Suprapubic skin (tissue), 3 donors: ENCODE measurements at regions not wholly inside any gene's neighbourhood (a gene's known extent, or its start where the extent isn't known, plus 50 kb on each side); places are given as distances from the start of the nearest gene placed in this dataset.

Experiments used
- CTCF ChIP-seq, 2 donors: fragments of 200-600 bp in 1 of 2; fragments of 450-650 bp in 1 of 2; sonication (generic) in 1 of 2; IDR thresholded peaks; one replicate each; pipeline ENCODE4 v1.5.1; 2016 to 2019; ENCODE audit warnings: antibody characterized with exemption in 2 of 2, mild to moderate bottlenecking in 1 of 2, moderate library complexity in 1 of 2
- EP300 ChIP-seq: sonication (generic); formaldehyde crosslinking; IDR thresholded peaks from one replicate; pipeline ENCODE4 v1.6.1; 2017; ENCODE audit warnings: antibody characterized with exemption
- POLR2A ChIP-seq, 2 donors: fragments of 450-650 bp; IDR thresholded peaks; one replicate each; pipeline ENCODE4 v1.6.1; 2017; ENCODE audit warnings: antibody characterized with exemption in 2 of 2, mild to moderate bottlenecking in 2 of 2, moderate library complexity in 2 of 2

- no peak for TF ChIP-seq CTCF (IDR thresholded peaks at IDR 0.05)
- no peak for TF ChIP-seq POLR2A (IDR thresholded peaks at IDR 0.05)
- no peak for TF ChIP-seq EP300
Measured at GRCh38 chr11:25733777-25734176, 598.2 kb upstream of the ANO3 start.
